ENCODE measurements at regions not wholly inside any gene's neighbourhood (a gene's known extent, or its start where the extent isn't known, plus 50 kb on each side); places are given as distances from the start of the nearest gene placed in this dataset.

- intact Hi-C loops (cut with DNase I; ENCODE audit: low total_unique reads) (no loop called here), in situ Hi-C loops (cut with MboI; ENCODE audit: low pct_ligation_motif_present in 1 of 4, low pct_unique_long_range_greater_than_20kb in 1 of 4, low sequenced_read_pairs in 3 of 4) (no loop called here)
- Histone ChIP-seq H3K4me3 (no peak overlapping the region), H3K27ac (no peak overlapping the region), H3K9me3 (no peaks in the 10 kb centered on the region), H3K27me3 (no peaks in the 10 kb centered on the region), H3K36me3 (no peaks in the 10 kb centered on the region), H3K4me1 (no peaks in the 10 kb centered on the region)
- WGBS, 2 donors (ENCODE audit: low coverage in 1 of 2) = 60 to 73% methylated on average over 1 of the region's 1 CpG
- DNase-seq = no peak
- TF ChIP-seq POLR2AphosphoS5 (IDR thresholded peaks at IDR 0.05) (no peak), POLR2A (IDR thresholded peaks at IDR 0.05) (no peak), EP300 (IDR thresholded peaks at IDR 0.05; ENCODE audit: low read depth) (no peak), CTCF (IDR thresholded peaks at IDR 0.05) (no peak)
These were observed 1458.9 kb upstream of the FLRT2 start for GRCh38 chr14:84071061-84071460.

- Histone ChIP-seq H3K9me3 (no peaks in the 10 kb centered on the region), H3K27me3 (no peaks in the 10 kb centered on the region), H3K36me3 (no peaks in the 10 kb centered on the region), H3K4me3 (no peak overlapping the region), H3K27ac (no peak overlapping the region), H3K4me1 (no peaks in the 10 kb centered on the region)
- intact Hi-C loops (cut with DNase I; ENCODE audit: low total_unique reads) = no loop called here
- in situ Hi-C loops (cut with MboI; ENCODE audit: low pct_ligation_motif_present in 1 of 4, low pct_unique_long_range_greater_than_20kb in 1 of 4, low sequenced_read_pairs in 3 of 4) = no loop called here
- 54 to 64% methylated on average over 2 of the region's 2 CpGs for whole genome bisulfite sequencing, 2 donors (ENCODE audit: low coverage in 1 of 2)
- DNase-seq = no peak
- TF ChIP-seq CTCF (IDR thresholded peaks at IDR 0.05) (no peak), POLR2A (IDR thresholded peaks at IDR 0.05) (no peak), POLR2AphosphoS5 (IDR thresholded peaks at IDR 0.05) (no peak), EP300 (IDR thresholded peaks at IDR 0.05; ENCODE audit: low read depth) (no peak)
These were observed 1455.3 kb upstream of the FLRT2 start for GRCh38 chr14:84074626-84075025.

- no peaks in the 10 kb centered on the region for H3K36me3 ChIP-seq
- H3K9me3 ChIP-seq = no peaks in the 10 kb centered on the region
- intact Hi-C loops (cut with DNase I; ENCODE audit: low total_unique reads) = no loop called here
- H3K27me3 ChIP-seq = no peaks in the 10 kb centered on the region
- no peak overlapping the region for H3K27ac ChIP-seq
- no peaks in the 10 kb centered on the region for H3K4me1 ChIP-seq
- in situ Hi-C loops (cut with MboI; ENCODE audit: low pct_ligation_motif_present in 1 of 4, low pct_unique_long_range_greater_than_20kb in 1 of 4, low sequenced_read_pairs in 3 of 4) = no loop called here
- no peak for DNase-seq
- WGBS, 2 donors (ENCODE audit: low coverage in 1 of 2) = 89 to 100% methylated on average over 1 of the region's 1 CpG
- H3K4me3 ChIP-seq = no peak overlapping the region
- no peak for TF ChIP-seq CTCF (IDR thresholded peaks at IDR 0.05)
- TF ChIP-seq POLR2AphosphoS5 (IDR thresholded peaks at IDR 0.05) = no peak
- no peak for TF ChIP-seq EP300 (IDR thresholded peaks at IDR 0.05; ENCODE audit: low read depth)
- TF ChIP-seq POLR2A (IDR thresholded peaks at IDR 0.05) = no peak
These were observed 1449.0 kb upstream of the FLRT2 start for GRCh38 chr14:84080944-84081343.

GRCh38 chr14:84084056-84084630, 1445.8 kb upstream of the FLRT2 start:
- H3K36me3 ChIP-seq = no peaks in the 10 kb centered on the region
- in situ Hi-C loops (cut with MboI; ENCODE audit: low pct_ligation_motif_present in 1 of 4, low pct_unique_long_range_greater_than_20kb in 1 of 4, low sequenced_read_pairs in 3 of 4) = no loop called here
- no peaks in the 10 kb centered on the region for H3K9me3 ChIP-seq
- intact Hi-C loops (cut with DNase I; ENCODE audit: low total_unique reads) = no loop called here
- WGBS, 2 donors (ENCODE audit: low coverage in 1 of 2) = 80% methylated on average over 1 of the region's 1 CpG; no CpG with 5 or more reads in 1 of the 2 donors
- no peak overlapping the region for H3K27ac ChIP-seq
- TF ChIP-seq CTCF (IDR thresholded peaks at IDR 0.05) (no peak), EP300 (IDR thresholded peaks at IDR 0.05; ENCODE audit: low read depth) (no peak), POLR2A (IDR thresholded peaks at IDR 0.05) (no peak)
- no peaks in the 10 kb centered on the region for H3K4me1 ChIP-seq
- no peak overlapping the region for H3K4me3 ChIP-seq
- DNase-seq = no peak
- no peaks in the 10 kb centered on the region for H3K27me3 ChIP-seq

Measured in transverse colon (tissue), 4 donors.